Stimulated activated CD4-positive, alpha-beta T cell treated with anti-CD3 and anti-CD28 coated beads, Interleukin-2, amount 100 ng/mL, for 24 hours (primary cell): ENCODE measurements at regions not wholly inside any gene's neighbourhood (a gene's known extent, or its start where the extent isn't known, plus 50 kb on each side); places are given as distances from the start of the nearest gene placed in this dataset.

Experiments
- DNase-seq, 2 donors: peaks; one replicate each; pipeline ENCODE4 v3.0.0-alpha.2; 2020

DNA sequence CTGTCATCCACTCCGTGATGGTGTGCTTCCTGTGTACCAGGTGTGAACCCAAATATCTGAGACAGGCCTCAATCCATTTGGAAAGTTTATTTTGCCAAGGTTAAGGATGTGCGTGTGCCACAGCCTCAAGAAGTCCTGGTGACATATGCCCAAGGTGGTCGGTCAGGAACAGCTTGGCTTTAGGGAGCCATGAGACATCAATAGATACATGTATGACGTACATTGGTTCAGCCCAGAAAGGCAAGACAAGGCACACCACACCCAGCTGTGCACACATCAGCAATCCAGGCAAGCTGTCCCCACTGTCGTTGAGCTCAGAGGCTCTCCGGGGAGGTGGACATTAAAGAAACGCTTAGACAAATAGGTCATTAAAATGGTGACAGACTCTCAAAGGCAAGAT, 56.8 kb upstream of the SHANK2 start:
- DNase-seq, result peak in 1 of 2 donors; percentile 11

DNA sequence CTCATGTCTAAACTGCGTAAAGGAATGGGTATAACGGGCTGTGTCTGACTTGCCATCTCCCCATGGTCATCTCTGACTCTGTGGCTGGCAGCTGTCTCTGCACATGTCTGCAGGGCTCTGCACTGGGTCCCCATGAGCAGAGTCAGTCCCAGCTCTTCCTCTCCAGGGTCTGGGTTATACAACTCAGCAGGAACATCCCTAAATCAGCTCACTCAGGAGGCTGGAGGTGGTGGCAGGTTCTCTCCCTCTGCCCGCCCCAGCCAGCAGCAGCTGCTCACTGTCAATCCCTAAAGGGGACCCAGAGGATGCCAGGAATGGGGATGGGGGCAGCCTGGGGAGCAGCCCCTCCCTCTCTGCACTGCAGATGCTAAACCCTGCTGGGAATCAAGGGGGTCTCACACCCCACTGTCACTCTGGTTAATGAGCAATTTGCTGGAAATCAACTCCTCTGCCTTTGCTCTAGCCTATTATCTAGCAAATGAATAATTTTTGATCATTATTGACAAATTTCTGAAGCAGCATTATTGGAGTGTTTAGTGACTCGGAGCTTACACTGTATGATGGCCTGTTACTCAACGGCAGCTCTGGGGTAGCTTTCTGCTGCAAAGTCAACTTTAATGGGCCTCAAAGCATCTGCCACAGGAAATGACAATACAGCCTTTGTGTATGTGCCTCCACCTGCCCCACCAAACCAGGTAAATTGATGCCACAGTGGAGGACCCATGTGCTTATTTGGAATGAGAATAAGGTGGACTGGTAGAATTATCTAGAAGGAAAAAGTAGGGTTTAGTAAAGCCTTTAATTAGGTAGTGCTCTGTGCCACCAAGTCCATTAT, 55.7 kb upstream of the SHANK2 start:
- DNase-seq, result peak in 1 of 2 donors; percentile 12

- no peak for DNase-seq
These were observed 53.2 kb upstream of the SHANK2 start for GRCh38 chr11:71305451-71306125.

GRCh38 chr11:71305041-71305440, 52.7 kb upstream of the SHANK2 start:
- DNase-seq, result no peak

DNA sequence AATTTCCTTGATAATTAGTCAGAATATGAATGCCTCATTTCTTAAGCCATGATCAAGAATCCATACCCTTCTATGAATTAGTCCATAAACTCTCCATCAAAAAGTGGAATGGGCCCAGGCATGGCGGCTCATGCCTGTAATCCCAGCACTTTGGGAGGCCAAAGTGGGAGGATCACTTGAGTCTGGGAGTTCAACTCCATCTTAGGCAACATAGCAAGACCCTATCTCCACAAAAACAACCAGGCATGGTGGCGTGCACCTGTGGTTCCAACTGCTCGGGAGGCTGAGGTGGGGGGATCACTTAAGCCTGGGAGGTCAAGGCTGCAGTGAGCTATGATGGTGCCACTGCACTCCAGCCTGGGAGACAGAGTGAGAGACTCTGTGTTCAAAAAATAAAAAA, 52.1 kb upstream of the SHANK2 start:
- DNase-seq, result peak in 1 of 2 donors; percentile 2

DNA sequence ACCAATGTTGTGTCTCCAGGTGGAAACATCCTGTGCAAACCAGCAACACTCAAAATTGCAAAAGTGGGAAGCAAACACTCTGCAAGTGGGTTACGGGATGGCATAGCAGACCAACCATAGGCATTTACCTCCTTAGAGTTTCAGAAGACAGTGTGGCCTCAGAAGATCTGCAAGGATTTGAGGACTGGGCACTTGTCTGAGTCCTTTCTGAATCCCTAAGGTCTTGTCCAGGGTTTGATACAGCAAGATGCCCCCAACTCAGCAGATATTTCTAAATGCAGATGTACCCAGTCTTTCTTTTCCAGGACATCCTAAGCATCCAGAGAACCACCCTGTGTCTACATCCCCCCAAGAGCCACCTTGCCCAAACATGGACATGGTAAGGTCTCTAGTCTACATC, 51.7 kb upstream of the SHANK2 start:
- DNase-seq, result peak in 1 of 2 donors; percentile 4

GRCh38 chr11:71302911-71303310, 50.5 kb upstream of the SHANK2 start:
- DNase-seq, result no peak

DNA sequence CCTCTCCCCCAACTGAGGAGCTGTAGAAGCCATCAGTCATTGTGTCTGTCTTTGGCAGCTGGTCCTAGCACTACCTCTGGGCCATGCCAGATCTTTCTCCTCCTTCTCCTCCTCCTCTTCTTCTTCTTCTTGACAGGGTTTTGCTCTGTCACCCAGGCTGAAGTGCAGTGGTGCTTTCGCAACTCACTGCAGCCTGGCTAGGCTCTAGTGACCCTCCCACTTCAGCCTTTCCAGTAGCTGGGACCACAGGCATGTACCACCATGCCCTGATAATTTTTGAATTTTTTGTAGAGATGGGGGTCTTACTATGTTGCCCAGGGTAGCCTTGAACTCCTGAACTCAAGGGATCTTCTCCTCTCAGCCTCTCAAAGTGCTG, 50.1 kb upstream of the SHANK2 start:
- DNase-seq, result no peak
